Pancreas (tissue), 10 donors: ENCODE measurements at regions not wholly inside any gene's neighbourhood (a gene's known extent, or its start where the extent isn't known, plus 50 kb on each side); places are given as distances from the start of the nearest gene placed in this dataset.

Experiments
- ATAC-seq, 4 donors: fragments of 200-7000 bp; cut with Tn5 transposase; one replicate each; pipeline versions ENCODE4 v1.8.0 to v1.9.1; 2020; ENCODE audit warnings: mild to moderate bottlenecking in 4 of 4, moderate library complexity in 4 of 4
- DNase-seq, 6 donors: peaks; one replicate each; pipeline ENCODE4 v3.0.0-alpha.2; 2020
- FAIRE-seq: peaks from 2 replicates; lab custom pipeline; 2012; peaks lifted over from hg19 to GRCh38; lab: Jason Lieb, UNC
- H3K27ac ChIP-seq, 4 donors: fragments of 200-600 bp; sonication (generic); 1 replicate in 3 of 4; 2 replicates in 1 of 4; pipeline versions ENCODE4 v1.5.0 to v1.8.0; 2020
- H3K27me3 ChIP-seq, 4 donors: fragments of 200-600 bp; one replicate each; pipeline ENCODE4 v1.8.0; 2021
- H3K36me3 ChIP-seq, 3 donors: fragments of 200-600 bp; sonication (generic) in 1 of 3; one replicate each; pipeline versions ENCODE4 v1.5.0 to v1.8.0; 2020 to 2021
- H3K4me1 ChIP-seq, 3 donors: fragments of 200-600 bp; one replicate each; pipeline ENCODE4 v1.8.0; 2021
- H3K4me3 ChIP-seq, 4 donors: fragments of 200-600 bp; sonication (generic) in 2 of 4; one replicate each; pipeline versions ENCODE4 v1.5.0 to v1.8.0; 2020 to 2021
- H3K9me3 ChIP-seq, 4 donors: fragments of 200-600 bp; one replicate each; pipeline ENCODE4 v1.8.0; 2021
- WGBS, 2 donors: extraction: QIAGEN DNeasy Blood & Tissue Kit; methylation state at CpG; one replicate each; pipeline ENCODE4 v1.1.7; 2013; 5-methylcytosine and 5-hydroxymethylcytosine counted together
- intact Hi-C, 3 donors: fragments of 100-400 bp; cut with DNase I; formaldehyde crosslinking; loops; one replicate each; pipeline versions ENCODE4 v1.11.1 to v1.14.2; 2022
- TF ChIP-seq, protein P1 (sequence below), 4 donors: fragments of 200-600 bp; sonication (generic) in 3 of 4; IDR thresholded peaks; one replicate each; pipeline versions ENCODE4 v1.5.0 to v1.8.0; 2021; ENCODE audit warnings: antibody characterized with exemption in 4 of 4
- donor health status: healthy with polysubstance abuse.
- donor health status: DM: no; HTN: no; CAD: no; lungs with moderate emphysema.
- donor health status: DM: no; HTN: no; CAD: no.
- donor health status: control.
- donor health status: control.
- donor health status: Bipolar disorder and iron deficiency.
- donor health status: DM: yes; HTN: yes; CAD: no.
- donor health status: DM: no; HTN: no; CAD: no.
- donor health status: DM: no; HTN: no; CAD: no.
- donor health status: DM: yes; HTN: yes; CAD: no.

DNA sequence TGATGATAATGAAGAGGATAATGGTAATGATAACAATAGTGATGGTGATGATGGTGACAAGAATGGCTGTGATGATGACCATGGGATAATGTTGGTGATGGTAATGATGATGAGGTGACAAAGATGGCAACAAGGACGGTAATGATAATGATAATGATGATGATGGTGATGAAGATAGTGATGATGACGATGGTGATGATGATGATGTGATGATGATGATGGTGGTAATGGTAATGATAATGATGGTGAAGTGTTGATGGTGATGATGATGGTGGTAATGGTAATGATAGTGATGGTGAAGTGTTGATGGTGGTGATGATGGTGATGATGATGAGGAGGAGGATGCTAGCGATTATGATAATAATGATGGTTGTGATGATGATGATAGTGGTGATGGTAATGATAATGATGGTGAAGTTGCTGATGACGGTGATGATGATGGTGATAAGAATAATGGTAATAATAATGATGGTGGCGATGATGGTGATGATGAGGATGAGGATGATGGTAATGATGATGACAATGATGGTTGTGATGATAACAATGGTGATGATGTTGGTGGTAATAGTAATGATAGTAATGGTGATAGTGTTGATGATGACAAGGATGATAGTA, 54.7 kb upstream of the OPCML start:
- DNase-seq = no peak
- no peak for FAIRE-seq
- Histone ChIP-seq H3K4me3 (no peak overlapping the region), H3K27ac (no peak overlapping the region), H3K27me3 (no peaks in the 10 kb centered on the region), H3K36me3 (no peaks in the 10 kb centered on the region), H3K9me3 (no peaks in the 10 kb centered on the region), H3K4me1 (no peaks in the 10 kb centered on the region)
- ATAC-seq = no peak
- TF ChIP-seq, protein P1, sequence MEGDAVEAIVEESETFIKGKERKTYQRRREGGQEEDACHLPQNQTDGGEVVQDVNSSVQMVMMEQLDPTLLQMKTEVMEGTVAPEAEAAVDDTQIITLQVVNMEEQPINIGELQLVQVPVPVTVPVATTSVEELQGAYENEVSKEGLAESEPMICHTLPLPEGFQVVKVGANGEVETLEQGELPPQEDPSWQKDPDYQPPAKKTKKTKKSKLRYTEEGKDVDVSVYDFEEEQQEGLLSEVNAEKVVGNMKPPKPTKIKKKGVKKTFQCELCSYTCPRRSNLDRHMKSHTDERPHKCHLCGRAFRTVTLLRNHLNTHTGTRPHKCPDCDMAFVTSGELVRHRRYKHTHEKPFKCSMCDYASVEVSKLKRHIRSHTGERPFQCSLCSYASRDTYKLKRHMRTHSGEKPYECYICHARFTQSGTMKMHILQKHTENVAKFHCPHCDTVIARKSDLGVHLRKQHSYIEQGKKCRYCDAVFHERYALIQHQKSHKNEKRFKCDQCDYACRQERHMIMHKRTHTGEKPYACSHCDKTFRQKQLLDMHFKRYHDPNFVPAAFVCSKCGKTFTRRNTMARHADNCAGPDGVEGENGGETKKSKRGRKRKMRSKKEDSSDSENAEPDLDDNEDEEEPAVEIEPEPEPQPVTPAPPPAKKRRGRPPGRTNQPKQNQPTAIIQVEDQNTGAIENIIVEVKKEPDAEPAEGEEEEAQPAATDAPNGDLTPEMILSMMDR (IDR thresholded peaks at IDR 0.05) = no peak
- WGBS, 2 donors = 70 to 82% methylated on average over 5 of the region's 5 CpGs
- intact Hi-C loops = no loop called here

DNA sequence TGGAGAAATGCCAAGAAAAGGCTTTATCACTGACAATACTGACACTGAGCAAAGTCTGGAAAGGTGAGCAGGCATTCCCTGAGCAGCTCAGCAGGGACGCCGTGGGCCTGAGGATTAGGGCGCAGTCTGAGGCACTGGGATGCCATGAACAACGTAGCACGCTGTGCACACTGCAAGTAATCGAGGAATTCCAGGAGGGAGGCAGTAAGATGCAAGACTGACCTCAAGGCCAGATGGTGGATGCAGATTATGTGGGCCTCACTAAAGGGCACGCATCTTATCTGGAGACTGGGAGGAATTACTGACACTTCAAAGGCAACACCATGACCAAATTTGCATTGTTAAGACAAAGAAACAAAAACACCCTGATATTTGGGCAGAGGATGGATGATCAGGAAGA, 50.4 kb upstream of the OPCML start:
- no peaks in the 10 kb centered on the region for H3K27me3 ChIP-seq
- no peaks in the 10 kb centered on the region for H3K9me3 ChIP-seq
- no peaks in the 10 kb centered on the region for H3K4me1 ChIP-seq
- H3K36me3 ChIP-seq = no peaks in the 10 kb centered on the region
- H3K27ac ChIP-seq = no peak overlapping the region
- intact Hi-C loops = no loop called here
- FAIRE-seq (no peak), DNase-seq (no peak), ATAC-seq (no peak)
- WGBS, 2 donors = 31 to 32% methylated on average over 7 of the region's 7 CpGs
- H3K4me3 ChIP-seq = no peak overlapping the region
- TF ChIP-seq, protein P1 (IDR thresholded peaks at IDR 0.05) = no peak

DNA sequence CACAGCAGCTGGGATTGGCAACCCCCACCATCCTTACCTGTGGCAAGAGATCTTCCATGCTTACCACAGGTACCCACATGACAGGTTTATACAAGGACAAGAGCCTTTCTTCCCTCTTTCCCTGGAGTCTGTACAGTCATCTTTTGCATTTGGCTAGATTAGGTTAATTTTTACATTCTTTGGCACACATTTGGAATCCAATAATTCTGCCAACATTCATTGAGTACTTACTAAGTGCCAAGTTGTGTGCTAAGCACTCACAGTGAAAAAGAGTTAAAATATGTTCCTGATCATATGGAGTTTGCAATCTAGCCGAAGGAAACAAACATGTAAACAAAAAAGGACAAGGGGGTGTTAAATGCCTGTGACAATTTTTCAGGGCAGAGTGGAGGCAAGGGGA, 50.0 kb upstream of the OPCML start:
- 39 to 46% methylated on average over 1 of the region's 1 CpG for WGBS, 2 donors
- no peak overlapping the region for H3K4me3 ChIP-seq
- no peaks in the 10 kb centered on the region for H3K27me3 ChIP-seq
- intact Hi-C loops = no loop called here
- TF ChIP-seq, protein P1 (IDR thresholded peaks at IDR 0.05) = no peak
- no peaks in the 10 kb centered on the region for H3K4me1 ChIP-seq
- no peak for FAIRE-seq
- no peak for DNase-seq
- no peaks in the 10 kb centered on the region for H3K9me3 ChIP-seq
- no peaks in the 10 kb centered on the region for H3K36me3 ChIP-seq
- no peak for ATAC-seq
- no peak overlapping the region for H3K27ac ChIP-seq
